HepG2 (cell line): ENCODE measurements at regions not wholly inside any gene's neighbourhood (a gene's known extent, or its start where the extent isn't known, plus 50 kb on each side); places are given as distances from the start of the nearest gene placed in this dataset.

Source experiments
- ATAC-seq: fragments of 200-7000 bp; cut with Tn5 transposase; 3 replicates; pipeline ENCODE4 v1.9.1; 2020; ENCODE audit warnings: mild to moderate bottlenecking, moderate library complexity
- BruUV-seq: library from RNA; stranded (reverse); fragments of 400-500 nt; replicated peaks from 2 replicates; lab custom pipeline; 2021; lab: Mats Ljungman, UMichigan
- CTCF ChIA-PET: fragments of 300-600 bp; formaldehyde crosslinking; extraction: SDS; loops from one replicate; lab custom pipeline; 2021; ENCODE audit warnings: low total read pairs, inconsistent platforms, low intra/inter-chr PET ratio; lab: Yijun Ruan, JAX
- POLR2A ChIA-PET: fragments of 350-600 bp; sonication (Branson Sonifier 250); formaldehyde crosslinking; loops from one replicate; lab custom pipeline; 2020; ENCODE audit warnings: antibody characterized with exemption, inconsistent platforms; lab: Yijun Ruan, JAX
- DNase-seq: peaks from one replicate; pipeline ENCODE4 v3.0.0-alpha.2; 2015; ENCODE audit warnings: low spot score
- FAIRE-seq: peaks from 3 replicates; lab custom pipeline; 2011; peaks lifted over from hg19 to GRCh38; lab: Jason Lieb, UNC
- H2AFZ ChIP-seq: one replicate; pipeline ENCODE4 v1.6.1; 2011; ENCODE audit warnings: low read length, inconsistent platforms
- H3K27ac ChIP-seq: fragments of 300-600 bp; 3 replicates; pipeline ENCODE4 v1.8.0; 2011; ENCODE audit warnings: mixed run types, mild to moderate bottlenecking, mixed read lengths, low read length, inconsistent platforms; ENCODE audit not compliant: insufficient read depth; ENCODE audit errors: extremely low read length
- H3K27me3 ChIP-seq, 2 experiments: fragments of 200-600 bp in 1 of 2; 2 replicates in 1 of 2; 3 replicates in 1 of 2; pipeline versions ENCODE4 v1.6.0 to v1.8.0; 2011; ENCODE audit warnings: low read length in 2 of 2, mild to moderate bottlenecking in 2 of 2, moderate library complexity in 2 of 2, inconsistent platforms in 1 of 2; ENCODE audit not compliant: insufficient read depth in 2 of 2, control insufficient read depth in 1 of 2
- H3K36me3 ChIP-seq, 2 experiments: fragments of 200-600 bp in 1 of 2; replicated peaks in 1 of 2; 2 replicates in 1 of 2; 3 replicates in 1 of 2; pipeline versions ENCODE4 v1.5.1 to v1.8.0; 2011; ENCODE audit warnings: low read length in 2 of 2, inconsistent platforms in 1 of 2; ENCODE audit not compliant: insufficient read depth in 2 of 2, control insufficient read depth in 1 of 2
- H3K4me1 ChIP-seq: 2 replicates; pipeline ENCODE4 v1.5.1; 2012; ENCODE audit warnings: low read length, inconsistent platforms; ENCODE audit not compliant: insufficient read depth
- H3K4me2 ChIP-seq: 2 replicates; pipeline ENCODE4 v1.6.0; 2011; ENCODE audit warnings: low read depth, low read length, inconsistent platforms
- H3K4me3 ChIP-seq, 3 experiments: fragments of 200-600 bp in 1 of 3; sonication (generic), shearing (Covaris generic) in 1 of 3; replicated peaks in 1 of 3; 2 replicates each; pipeline ENCODE4 v1.5.1; 2011 to 2016; ENCODE audit warnings: low read length in 3 of 3, inconsistent platforms in 2 of 3, low read depth in 2 of 3, mild to moderate bottlenecking in 2 of 3, control low read depth in 1 of 3, mixed read lengths in 1 of 3; ENCODE audit not compliant: insufficient read depth in 1 of 3
- H3K79me2 ChIP-seq: one replicate; pipeline ENCODE4 v1.6.1; 2011; ENCODE audit warnings: low read length, inconsistent platforms; ENCODE audit not compliant: insufficient read depth
- H3K9ac ChIP-seq: 2 replicates; pipeline ENCODE4 v1.6.0; 2011; ENCODE audit warnings: mild to moderate bottlenecking, low read depth, low read length, inconsistent platforms; ENCODE audit not compliant: insufficient read depth
- H3K9me3 ChIP-seq: 2 replicates; pipeline ENCODE4 v1.5.1; 2012; ENCODE audit warnings: mild to moderate bottlenecking, low read length
- H4K20me1 ChIP-seq: 2 replicates; pipeline ENCODE4 v1.6.0; 2011; ENCODE audit warnings: inconsistent platforms, mild to moderate bottlenecking, low read length, moderate library complexity; ENCODE audit not compliant: insufficient read depth
- E2F5 ChIP-seq: sonication (generic); formaldehyde crosslinking; conservative IDR thresholded peaks from 2 replicates; pipeline ENCODE4 v1.4.0; 2020; ENCODE audit warnings: missing genetic modification reagents
- XRCC5 ChIP-seq: fragments of 200-400 bp; formaldehyde crosslinking; optimal IDR thresholded peaks from 2 replicates; pipeline ENCODE3; 2017; ENCODE audit warnings: mild to moderate bottlenecking, low read length
- ZGPAT ChIP-seq: IDR thresholded peaks from 2 replicates; pipeline ENCODE4 v1.6.1; 2016; ENCODE audit warnings: mild to moderate bottlenecking
- ZNF280B ChIP-seq: sonication (generic); formaldehyde crosslinking; IDR thresholded peaks from 2 replicates; pipeline ENCODE4 v1.5.0; 2020; ENCODE audit warnings: missing genetic modification reagents, mild to moderate bottlenecking, borderline replicate concordance
- ZNF281 ChIP-seq: sonication (generic); formaldehyde crosslinking; IDR thresholded peaks from 2 replicates; pipeline ENCODE4 v1.4.0; 2020; ENCODE audit warnings: missing genetic modification reagents, borderline replicate concordance
- ZNF354B ChIP-seq: sonication (generic); formaldehyde crosslinking; IDR thresholded peaks from 2 replicates; pipeline ENCODE4 v1.8.0; 2022; ENCODE audit warnings: mild to moderate bottlenecking, missing genetic modification reagents
- ZNF446 ChIP-seq: sonication (generic); formaldehyde crosslinking; IDR thresholded peaks from 2 replicates; pipeline ENCODE4 v1.5.0; 2020; ENCODE audit warnings: mild to moderate bottlenecking, missing genetic modification reagents
- ZNF503 ChIP-seq: sonication (generic); formaldehyde crosslinking; IDR thresholded peaks from 2 replicates; pipeline ENCODE4 v1.4.0; 2020; ENCODE audit warnings: missing genetic modification reagents
- WGBS: methylation state at CpG from one replicate; pipeline ENCODE4 v1.1.6; 2017; ENCODE audit warnings: low lambda C conversion rate; 5-methylcytosine and 5-hydroxymethylcytosine counted together
- in situ Hi-C: cut with HindIII; loops from 2 replicates; pipeline ENCODE4 v1.10.0; 2017; ENCODE audit warnings: low pct_unique_long_range_greater_than_20kb; ENCODE audit not compliant: extremely low pct_ligation_motif_present
- intact Hi-C: fragments of 100-400 bp; cut with micrococcal nuclease; formaldehyde crosslinking; loops from one replicate; pipeline ENCODE4 v1.10.0; 2022; ENCODE audit not compliant: unreplicated experiment

GRCh38 chr1:175842550-175842949 lies 99.2 kb upstream of the TNR start:
- no TSS peak for BruUV-seq
- Histone ChIP-seq H3K4me1 (peaks cover 34% of the 10 kb centered on the region), H3K79me2 (no peaks in the 10 kb centered on the region), H4K20me1 (no peaks in the 10 kb centered on the region), H2AFZ (no peak overlapping the region), H3K9ac (no peak overlapping the region), H3K27ac (no peak overlapping the region), H3K27me3 (no peaks in the 10 kb centered on the region), H3K36me3 (no peaks in the 10 kb centered on the region), H3K4me2 (no peak overlapping the region), H3K9me3 (no peaks in the 10 kb centered on the region), H3K4me3 (no peak overlapping the region)
- CTCF ChIA-PET: no interaction called here
- in situ Hi-C loops (no loop called here), intact Hi-C loops (no loop called here)
- ATAC-seq (no peak), FAIRE-seq (no peak), DNase-seq (no peak)
- POLR2A ChIA-PET: no interaction called here
- TF ChIP-seq ZNF281 (no peak), E2F5 (CRISPR knock-in tag) (no peak), XRCC5 (no peak), ZNF280B (CRISPR knock-in tag) (no peak), ZNF354B (CRISPR knock-in tag) (no peak), ZNF503 (CRISPR knock-in tag) (no peak), ZNF446 (no peak), ZGPAT (no peak)
- 45% methylated on average over 1 of the region's 1 CpG for WGBS
